HS-5 (cell line): ENCODE measurements at regions not wholly inside any gene's neighbourhood (a gene's known extent, or its start where the extent isn't known, plus 50 kb on each side); places are given as distances from the start of the nearest gene placed in this dataset.

Source experiments
- DNase-seq: peaks from one replicate; pipeline ENCODE4 v3.0.0-alpha.2; 2012; ENCODE audit warnings: low read depth

GRCh38 chr4:1476140-1476513, 69.9 kb upstream of the NKX1-1 start:
- DNase-seq: no peak

- DNase-seq: no peak
These were observed 69.3 kb upstream of the NKX1-1 start for GRCh38 chr4:1475277-1476139.

GRCh38 chr4:1474126-1475090, 68.2 kb upstream of the NKX1-1 start:
- no peak for DNase-seq

GRCh38 chr4:1473718-1474117, 67.5 kb upstream of the NKX1-1 start:
- no peak for DNase-seq

- no peak for DNase-seq
These were observed 66.8 kb upstream of the NKX1-1 start for GRCh38 chr4:1472911-1473518.

GRCh38 chr4:1472148-1472797, 66.0 kb upstream of the NKX1-1 start:
- DNase-seq: no peak

GRCh38 chr4:1471443-1472147, 65.4 kb upstream of the NKX1-1 start:
- DNase-seq: no peak

- no peak for DNase-seq
These were observed 64.7 kb upstream of the NKX1-1 start for GRCh38 chr4:1470816-1471442.

GRCh38 chr4:1470393-1470670, 64.1 kb upstream of the NKX1-1 start:
- no peak for DNase-seq

GRCh38 chr4:1469607-1470392, 63.6 kb upstream of the NKX1-1 start:
- DNase-seq: no peak

GRCh38 chr4:1469043-1469442, 62.8 kb upstream of the NKX1-1 start:
- DNase-seq: no peak

GRCh38 chr4:1467581-1468458, 61.6 kb upstream of the NKX1-1 start:
- no peak for DNase-seq

- DNase-seq: no peak
These were observed 60.6 kb upstream of the NKX1-1 start for GRCh38 chr4:1466863-1467165.

GRCh38 chr4:1466034-1466862, 60.0 kb upstream of the NKX1-1 start:
- no peak for DNase-seq

- DNase-seq: no peak
These were observed 59.2 kb upstream of the NKX1-1 start for GRCh38 chr4:1465173-1466033.

- DNase-seq: no peak
These were observed 58.4 kb upstream of the NKX1-1 start for GRCh38 chr4:1464581-1465171.

GRCh38 chr4:1463927-1464540, 57.8 kb upstream of the NKX1-1 start:
- DNase-seq: no peak
